Nephron (organoid): ENCODE measurements at regions not wholly inside any gene's neighbourhood (a gene's known extent, or its start where the extent isn't known, plus 50 kb on each side); places are given as distances from the start of the nearest gene placed in this dataset.
"Not testable (repeated sequence)": the region's sequence is repeated elsewhere in the genome, so short reads cannot be mapped to it uniquely, and the experiment has no call there.

Experiments used
- H3K27ac Mint-ChIP-seq, 3 experiments: 2 replicates each; pipeline ENCODE4 v1.8.0; 2020; ENCODE audit warnings: mixed read lengths in 3 of 3, mild to moderate bottlenecking in 2 of 3, moderate library complexity in 1 of 3
- H3K27me3 Mint-ChIP-seq: 2 replicates; pipeline ENCODE4 v1.8.0; 2021; ENCODE audit warnings: low read depth, mild to moderate bottlenecking, moderate library complexity, mixed read lengths
- H3K36me3 Mint-ChIP-seq: 2 replicates; pipeline ENCODE4 v1.8.0; 2020; ENCODE audit warnings: low read depth, mixed read lengths
- H3K4me1 Mint-ChIP-seq: 2 replicates; pipeline ENCODE4 v1.8.0; 2020; ENCODE audit warnings: mixed read lengths
- H3K4me3 Mint-ChIP-seq, 3 experiments: 2 replicates each; pipeline ENCODE4 v1.8.0; 2020; ENCODE audit warnings: mild to moderate bottlenecking in 3 of 3, mixed read lengths in 3 of 3, moderate library complexity in 2 of 3
- H3K9me3 Mint-ChIP-seq: 2 replicates; pipeline ENCODE4 v1.8.0; 2020; ENCODE audit warnings: mixed read lengths
- CTCF ChIP-seq, 3 experiments: fragments of 200-600 bp; sonication (generic); IDR thresholded peaks; one replicate each; pipeline ENCODE4 v1.5.0; 2021; ENCODE audit warnings: antibody characterized with exemption in 3 of 3; ENCODE audit not compliant: unreplicated experiment in 3 of 3

DNA sequence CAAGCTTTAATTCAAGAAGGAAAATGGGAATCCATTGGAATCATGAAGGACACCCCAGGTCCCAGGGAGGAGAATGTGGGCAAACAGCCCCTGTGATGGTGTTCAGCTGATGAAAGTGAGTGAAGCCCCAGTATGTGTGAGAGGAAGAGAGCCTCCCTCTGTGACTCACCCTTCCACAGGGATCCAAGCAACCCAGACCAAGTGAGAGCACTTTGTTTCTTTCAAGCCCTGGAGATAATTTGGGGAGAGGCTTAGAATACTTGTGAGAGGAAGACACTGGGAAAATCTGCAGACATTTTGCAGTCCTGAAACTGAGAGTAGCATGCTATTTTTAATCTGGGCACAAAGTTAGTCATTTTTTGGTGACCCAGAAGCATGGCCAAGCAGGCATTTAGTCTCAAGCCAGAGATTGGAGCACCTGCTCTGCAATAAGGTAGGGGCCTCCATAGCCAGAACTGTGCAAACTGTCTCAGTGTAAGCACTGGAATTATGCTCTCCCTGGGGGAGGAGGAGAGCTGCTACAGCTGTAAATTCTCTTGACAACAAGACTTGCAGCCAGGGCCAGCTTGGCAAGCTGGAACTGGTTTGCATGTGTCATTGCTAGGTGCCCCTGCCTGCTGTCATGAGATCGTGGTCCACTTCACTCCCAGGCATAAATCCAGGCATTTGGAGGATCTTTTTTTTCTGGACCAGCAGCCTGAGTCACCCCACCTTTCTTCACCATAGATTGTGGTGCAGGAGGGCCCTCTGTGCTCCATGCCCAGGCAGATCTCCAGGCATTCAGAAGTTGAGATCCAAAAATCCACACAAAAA is 537.8 kb upstream of the DPPA4 start:
- peaks cover 10% of the 10 kb centered on the region for H3K9me3 Mint-ChIP-seq
- H3K4me1 Mint-ChIP-seq, result no peaks in the 10 kb centered on the region
- H3K4me3 Mint-ChIP-seq, result no peak overlapping the region
- H3K36me3 Mint-ChIP-seq, result no peaks in the 10 kb centered on the region
- no peaks in the 10 kb centered on the region for H3K27me3 Mint-ChIP-seq
- H3K27ac Mint-ChIP-seq, result no peak overlapping the region
- TF ChIP-seq CTCF (IDR thresholded peaks at IDR 0.05; ENCODE audit: unreplicated experiment in 3 of 3), result no peak

DNA sequence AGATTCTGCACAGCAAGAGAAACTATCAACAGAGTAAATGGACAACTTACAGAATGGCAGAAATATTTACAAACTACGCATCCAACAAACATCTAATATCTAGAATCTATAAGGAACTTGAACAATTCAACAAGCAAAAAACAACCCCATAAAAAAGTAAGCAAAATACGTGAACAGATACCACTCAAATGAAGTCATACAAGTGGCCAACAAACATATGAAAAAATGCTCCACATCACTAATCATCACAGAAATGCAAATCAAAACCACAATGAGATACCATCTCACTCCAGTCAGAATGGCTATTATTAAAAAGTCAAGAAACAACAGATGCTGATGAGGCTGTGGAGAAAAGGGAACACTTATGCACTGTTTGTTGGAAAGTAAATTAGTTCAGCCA is 540.3 kb upstream of the DPPA4 start:
- H3K9me3 Mint-ChIP-seq, H3K4me1 Mint-ChIP-seq, H3K27ac Mint-ChIP-seq, H3K27me3 Mint-ChIP-seq, H3K36me3 Mint-ChIP-seq, H3K4me3 Mint-ChIP-seq: not testable (repeated sequence)

DNA sequence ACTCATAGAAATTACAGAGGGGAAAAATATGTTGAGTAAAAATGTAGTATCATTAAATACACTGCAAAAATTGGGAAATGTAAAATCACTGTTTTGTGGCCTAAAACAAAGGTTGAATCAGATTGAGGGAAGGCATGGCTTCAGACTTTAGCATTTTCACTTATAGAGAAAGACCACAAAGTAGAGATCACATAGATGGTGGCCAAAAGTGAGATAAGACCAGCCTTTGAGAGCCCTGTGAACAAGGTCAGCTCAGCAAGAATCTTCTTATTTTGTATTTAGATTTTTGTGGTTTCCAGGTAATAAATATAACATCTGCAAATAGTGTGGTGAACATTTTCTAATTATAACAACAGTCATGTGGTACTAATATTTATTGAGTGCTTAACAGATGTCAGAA is 544.8 kb upstream of the DPPA4 start:
- Mint-ChIP-seq H3K36me3 (no peaks in the 10 kb centered on the region), H3K9me3 (peaks cover 5% of the 10 kb centered on the region), H3K27ac (no peak overlapping the region), H3K4me3 (no peak overlapping the region), H3K27me3 (no peaks in the 10 kb centered on the region), H3K4me1 (no peaks in the 10 kb centered on the region)
- no peak for TF ChIP-seq CTCF (IDR thresholded peaks at IDR 0.05; ENCODE audit: unreplicated experiment in 3 of 3)

- Mint-ChIP-seq H3K27me3 (no peaks in the 10 kb centered on the region), H3K4me3 (no peak overlapping the region), H3K4me1 (no peaks in the 10 kb centered on the region), H3K27ac (no peak overlapping the region), H3K36me3 (no peaks in the 10 kb centered on the region), H3K9me3 (peaks cover 5% of the 10 kb centered on the region)
- no peak for TF ChIP-seq CTCF (IDR thresholded peaks at IDR 0.05; ENCODE audit: unreplicated experiment in 3 of 3)
These were observed 549.9 kb upstream of the DPPA4 start for GRCh38 chr3:109887293-109887692.

- no peak overlapping the region for H3K4me3 Mint-ChIP-seq
- H3K27ac Mint-ChIP-seq, result no peak overlapping the region
- no peaks in the 10 kb centered on the region for H3K4me1 Mint-ChIP-seq
- H3K9me3 Mint-ChIP-seq, result peaks cover 5% of the 10 kb centered on the region
- no peaks in the 10 kb centered on the region for H3K27me3 Mint-ChIP-seq
- H3K36me3 Mint-ChIP-seq, result no peaks in the 10 kb centered on the region
- no peak for TF ChIP-seq CTCF (IDR thresholded peaks at IDR 0.05; ENCODE audit: unreplicated experiment in 3 of 3)
These were observed 550.7 kb upstream of the DPPA4 start for GRCh38 chr3:109888026-109888425.

GRCh38 chr3:109897734-109898133 is 560.4 kb upstream of the DPPA4 start:
- Mint-ChIP-seq H3K9me3 (peaks cover 4% of the 10 kb centered on the region), H3K27me3 (no peaks in the 10 kb centered on the region), H3K27ac (no peak overlapping the region), H3K36me3 (no peaks in the 10 kb centered on the region), H3K4me3 (no peak overlapping the region), H3K4me1 (no peaks in the 10 kb centered on the region)
- TF ChIP-seq CTCF (IDR thresholded peaks at IDR 0.05; ENCODE audit: unreplicated experiment in 3 of 3), result no peak
